HG03095 (cell line): ENCODE measurements at regions not wholly inside any gene's neighbourhood (a gene's known extent, or its start where the extent isn't known, plus 50 kb on each side); places are given as distances from the start of the nearest gene placed in this dataset.

Source experiments
- ATAC-seq: cut with Tn5 transposase; IDR thresholded peaks from one replicate; pipeline ENCODE4 v1.9.1; 2021; ENCODE audit warnings: moderate library complexity; ENCODE audit not compliant: unreplicated experiment

- no peak for ATAC-seq
Measured at GRCh38 chr3:146680617-146681016, 75.5 kb upstream of the PLSCR5 start.

- ATAC-seq, result no peak
Measured at GRCh38 chr3:146679995-146680394, 74.8 kb upstream of the PLSCR5 start.

DNA sequence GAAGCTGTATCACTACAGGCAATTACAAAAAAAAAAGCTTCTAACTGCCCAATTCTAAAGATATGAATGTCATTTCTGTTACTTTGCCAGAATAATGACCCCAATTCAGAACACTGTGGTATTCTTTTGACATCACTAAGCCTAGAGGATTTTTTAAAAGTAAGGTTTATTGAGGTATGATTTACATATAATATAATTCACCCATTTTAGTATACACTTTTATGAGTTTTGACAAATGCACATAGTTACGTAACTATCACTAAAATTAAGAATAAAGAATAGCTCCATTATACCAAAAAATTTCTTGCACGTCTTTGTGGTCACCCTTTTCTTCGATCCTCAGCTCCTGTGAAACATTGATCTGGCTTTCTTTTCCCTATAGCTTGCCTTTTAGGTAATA lies 74.0 kb upstream of the PLSCR5 start:
- no peak for ATAC-seq

- ATAC-seq, result no peak
Measured at GRCh38 chr3:146672941-146673340, 67.8 kb upstream of the PLSCR5 start.

- ATAC-seq, result no peak
Measured at GRCh38 chr3:146664403-146664802, 59.3 kb upstream of the PLSCR5 start.

DNA sequence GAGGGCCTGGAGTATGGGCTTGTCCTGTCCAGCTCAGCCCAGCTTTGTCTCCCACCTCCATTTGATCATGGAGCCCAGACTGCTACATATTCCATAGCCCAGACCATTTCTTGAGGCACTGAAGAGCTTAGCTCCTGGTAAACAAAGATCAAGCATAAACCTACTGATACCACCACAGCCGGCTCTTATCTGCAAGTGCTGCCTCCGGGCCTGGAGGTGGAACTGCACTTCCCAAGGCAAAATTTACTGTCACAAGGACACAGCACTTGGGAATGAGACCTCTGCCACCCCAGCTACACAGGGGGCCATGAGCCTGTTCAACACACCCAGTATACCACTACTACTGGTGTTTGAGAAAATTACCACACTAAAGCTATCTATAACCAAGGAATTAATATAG lies 53.7 kb upstream of the PLSCR5 start:
- ATAC-seq, result no peak

- ATAC-seq, result no peak
Measured at GRCh38 chr3:146655333-146655996, 50.3 kb upstream of the PLSCR5 start.
